NB4 (cell line): ENCODE measurements at regions not wholly inside any gene's neighbourhood (a gene's known extent, or its start where the extent isn't known, plus 50 kb on each side); places are given as distances from the start of the nearest gene placed in this dataset.

Experiments used
- MAX ChIP-seq: IDR thresholded peaks from 2 replicates; pipeline ENCODE4 v1.6.1; 2011; ENCODE audit warnings: low read depth, low read length
- POLR2A ChIP-seq: IDR thresholded peaks from 2 replicates; pipeline ENCODE4 v1.6.1; 2011; ENCODE audit warnings: mild to moderate bottlenecking; ENCODE audit not compliant: insufficient read length; ENCODE audit errors: extremely low read depth
- TF ChIP-seq, protein P1 (sequence below): IDR thresholded peaks from one replicate; pipeline ENCODE4 v1.5.1; 2012; ENCODE audit warnings: low read depth, low read length

DNA sequence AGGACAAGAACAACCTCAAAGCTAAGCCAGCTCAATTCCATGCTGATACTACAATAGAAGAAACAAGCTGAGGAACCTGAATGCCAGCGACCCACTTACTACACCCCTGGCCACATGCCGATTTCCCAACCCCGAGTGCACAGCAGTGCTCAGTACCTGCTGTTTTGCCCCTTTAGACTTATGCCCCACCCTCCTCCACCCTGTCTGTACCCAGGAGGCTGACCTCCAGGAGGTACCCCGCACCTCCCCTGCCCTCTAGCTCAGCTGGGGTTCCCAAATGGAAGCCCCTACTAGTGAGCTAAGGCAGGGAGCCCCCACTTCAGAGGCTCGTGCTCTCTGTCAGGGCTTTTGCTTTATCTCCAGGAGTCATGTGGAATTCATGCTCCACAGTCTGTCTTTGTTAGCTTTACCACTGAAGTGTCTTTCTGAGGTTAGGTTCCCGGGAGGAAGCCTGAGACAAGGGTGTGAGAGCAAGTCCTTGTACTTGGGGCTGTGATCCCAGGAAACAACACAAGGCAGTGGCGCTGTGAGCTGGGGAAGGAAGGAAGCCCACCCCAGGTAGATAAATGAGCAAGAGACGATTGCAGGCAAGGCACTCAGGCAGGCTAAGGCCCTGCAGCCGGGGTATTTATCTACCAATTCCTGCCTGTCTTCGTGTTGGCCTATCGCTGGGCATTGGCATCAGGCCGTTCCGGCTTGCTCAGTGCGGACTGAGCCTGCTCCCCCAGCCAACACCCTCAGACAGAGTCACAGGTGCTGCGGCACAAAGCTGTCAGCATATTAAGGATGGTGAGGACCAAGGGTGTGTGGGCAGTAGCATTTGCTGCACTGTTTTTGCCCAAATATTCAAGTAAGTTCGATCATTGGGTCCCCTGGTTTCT lies 220.5 kb downstream of the CYP26B1 start:
- no peak for TF ChIP-seq POLR2A
- TF ChIP-seq, protein P1, sequence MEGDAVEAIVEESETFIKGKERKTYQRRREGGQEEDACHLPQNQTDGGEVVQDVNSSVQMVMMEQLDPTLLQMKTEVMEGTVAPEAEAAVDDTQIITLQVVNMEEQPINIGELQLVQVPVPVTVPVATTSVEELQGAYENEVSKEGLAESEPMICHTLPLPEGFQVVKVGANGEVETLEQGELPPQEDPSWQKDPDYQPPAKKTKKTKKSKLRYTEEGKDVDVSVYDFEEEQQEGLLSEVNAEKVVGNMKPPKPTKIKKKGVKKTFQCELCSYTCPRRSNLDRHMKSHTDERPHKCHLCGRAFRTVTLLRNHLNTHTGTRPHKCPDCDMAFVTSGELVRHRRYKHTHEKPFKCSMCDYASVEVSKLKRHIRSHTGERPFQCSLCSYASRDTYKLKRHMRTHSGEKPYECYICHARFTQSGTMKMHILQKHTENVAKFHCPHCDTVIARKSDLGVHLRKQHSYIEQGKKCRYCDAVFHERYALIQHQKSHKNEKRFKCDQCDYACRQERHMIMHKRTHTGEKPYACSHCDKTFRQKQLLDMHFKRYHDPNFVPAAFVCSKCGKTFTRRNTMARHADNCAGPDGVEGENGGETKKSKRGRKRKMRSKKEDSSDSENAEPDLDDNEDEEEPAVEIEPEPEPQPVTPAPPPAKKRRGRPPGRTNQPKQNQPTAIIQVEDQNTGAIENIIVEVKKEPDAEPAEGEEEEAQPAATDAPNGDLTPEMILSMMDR = no peak
- TF ChIP-seq MAX = no peak
